ENCODE measurements at regions not wholly inside any gene's neighbourhood (a gene's known extent, or its start where the extent isn't known, plus 50 kb on each side); places are given as distances from the start of the nearest gene placed in this dataset.
"Not testable (repeated sequence)": the region's sequence is repeated elsewhere in the genome, so short reads cannot be mapped to it uniquely, and the experiment has no call there.

DNA sequence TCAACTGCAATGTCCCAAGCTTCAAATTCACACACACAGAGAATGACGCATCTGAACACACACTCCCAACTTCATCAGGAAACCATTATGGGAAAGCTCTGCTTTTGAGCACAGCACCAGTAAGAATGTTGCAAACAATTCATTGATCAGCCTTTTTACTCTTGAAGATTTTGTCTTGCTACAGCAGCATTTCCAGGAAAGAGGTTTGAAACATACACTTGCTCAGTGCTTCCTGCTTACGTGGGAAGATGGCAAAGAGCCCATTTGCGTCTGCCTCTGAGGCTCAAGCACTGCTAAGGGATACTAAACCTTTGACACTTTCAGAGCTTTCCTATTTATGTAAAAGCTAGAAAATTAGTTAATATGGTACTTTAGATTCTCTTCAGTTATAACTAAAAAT, 77.2 kb upstream of the MON1B start:
- DNase-seq (ENCODE audit: extremely low spot score, insufficient read length, low read depth) (no peak), FAIRE-seq (no peak)

DNA sequence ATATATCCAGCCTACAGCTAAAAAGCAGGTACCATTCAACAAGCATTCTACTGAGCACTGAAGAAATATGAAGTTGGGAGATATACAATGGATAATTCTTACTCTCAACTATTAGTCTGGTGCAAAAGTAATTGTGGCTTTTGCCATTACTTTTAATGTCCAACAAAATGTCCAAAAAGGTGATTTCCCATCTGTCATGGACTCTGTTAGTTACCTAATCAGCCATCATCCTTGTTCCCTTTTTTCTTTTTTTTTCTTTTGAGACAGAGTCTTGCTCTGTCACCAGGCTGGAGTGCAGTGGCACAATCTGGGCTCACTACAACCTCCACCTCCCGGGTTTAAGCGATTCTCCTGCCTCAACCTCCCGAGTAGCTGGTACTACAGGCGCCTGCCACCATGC, 76.6 kb upstream of the MON1B start:
- not testable (repeated sequence) for DNase-seq (ENCODE audit: extremely low spot score, insufficient read length, low read depth); FAIRE-seq

DNA sequence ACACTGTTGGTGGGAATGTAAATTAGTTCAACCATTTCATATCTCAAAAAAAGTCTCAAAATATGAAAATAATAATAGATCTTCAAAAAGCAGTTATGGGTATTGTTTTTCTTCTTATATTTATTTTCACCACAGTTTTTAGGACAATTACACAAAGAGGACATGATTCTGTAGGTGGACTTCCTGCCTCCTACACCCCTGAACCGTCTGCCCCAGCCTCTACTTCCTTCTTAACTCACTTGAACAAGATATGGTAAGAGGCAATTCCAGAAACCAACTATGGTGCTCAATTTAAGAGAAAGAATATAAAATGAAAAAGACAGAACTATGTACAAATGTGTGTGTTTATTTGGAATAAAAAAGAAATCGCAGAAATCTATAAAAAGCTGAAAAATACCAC, 74.1 kb upstream of the MON1B start:
- DNase-seq (ENCODE audit: extremely low spot score, insufficient read length, low read depth) (no peak), FAIRE-seq (no peak)

DNA sequence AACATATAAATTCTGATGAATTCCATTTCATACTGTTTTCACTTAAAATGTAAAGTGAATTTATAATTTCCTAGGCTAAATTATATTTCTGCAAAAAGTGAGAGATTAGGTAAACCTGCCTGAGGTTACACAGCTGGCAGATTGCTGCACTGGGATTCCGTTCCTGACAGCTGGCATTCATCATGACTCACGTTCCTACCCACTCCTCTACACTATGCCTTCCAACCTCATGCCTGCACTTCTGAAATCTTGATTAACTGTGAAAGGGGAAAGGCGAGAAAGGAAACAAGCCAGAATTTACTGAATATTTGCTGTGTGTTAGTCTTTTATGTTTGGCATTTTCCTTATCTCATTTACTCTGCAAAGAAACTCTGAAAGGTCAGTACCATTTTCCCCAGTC, 73.3 kb upstream of the MON1B start:
- DNase-seq (ENCODE audit: extremely low spot score, insufficient read length, low read depth) (no peak), FAIRE-seq (no peak)

DNA sequence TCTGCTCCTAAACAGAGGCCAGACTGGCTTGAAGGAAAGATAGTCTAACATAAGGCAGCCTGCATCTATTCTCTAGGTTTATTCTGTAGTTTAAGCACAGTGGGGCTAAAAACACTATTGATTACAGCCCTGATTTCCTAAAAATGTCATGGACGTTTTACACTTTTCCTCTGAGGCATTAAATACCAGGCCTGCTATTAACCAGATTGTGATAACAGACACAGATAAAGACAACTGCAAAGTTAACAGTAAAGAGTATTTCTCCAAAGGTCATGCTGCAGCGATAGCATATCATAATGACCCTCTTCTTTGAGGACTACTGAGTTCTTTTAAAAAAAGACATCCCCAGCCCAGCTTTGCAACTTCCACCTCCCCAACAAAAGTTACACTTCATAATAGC, 59.6 kb upstream of the MON1B start:
- DNase-seq (ENCODE audit: extremely low spot score, insufficient read length, low read depth) (no peak), FAIRE-seq (no peak)

DNA sequence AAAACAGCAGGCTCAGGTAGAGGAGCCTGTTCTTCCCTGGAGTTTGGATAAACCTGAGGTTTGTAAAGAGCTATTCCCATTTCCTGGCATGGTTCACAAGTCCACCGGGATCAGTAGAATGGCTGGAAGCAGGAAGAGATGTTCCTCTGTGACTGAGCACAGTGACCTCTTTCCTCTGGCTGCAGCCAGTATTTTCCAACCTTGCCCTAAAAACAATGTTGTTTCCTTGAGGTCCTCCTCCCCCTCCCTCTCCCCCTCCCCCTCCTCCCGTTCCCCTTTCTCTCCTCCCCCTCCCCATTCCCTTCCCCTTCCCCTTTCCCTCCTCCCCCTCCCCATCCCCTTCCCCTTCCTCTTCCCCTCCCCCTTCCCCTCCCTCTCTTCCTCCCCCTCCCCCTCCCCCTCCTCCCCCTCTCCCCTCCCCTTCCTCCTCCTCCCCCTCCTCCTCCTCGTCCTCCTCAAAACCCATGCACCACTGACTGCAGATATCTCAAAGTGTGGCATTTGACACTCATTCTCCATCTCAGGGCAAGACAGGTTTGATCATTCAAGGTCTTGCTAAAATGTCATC, 58.9 kb upstream of the MON1B start:
- FAIRE-seq (no peak), DNase-seq (ENCODE audit: extremely low spot score, insufficient read length, low read depth) (no peak)

DNA sequence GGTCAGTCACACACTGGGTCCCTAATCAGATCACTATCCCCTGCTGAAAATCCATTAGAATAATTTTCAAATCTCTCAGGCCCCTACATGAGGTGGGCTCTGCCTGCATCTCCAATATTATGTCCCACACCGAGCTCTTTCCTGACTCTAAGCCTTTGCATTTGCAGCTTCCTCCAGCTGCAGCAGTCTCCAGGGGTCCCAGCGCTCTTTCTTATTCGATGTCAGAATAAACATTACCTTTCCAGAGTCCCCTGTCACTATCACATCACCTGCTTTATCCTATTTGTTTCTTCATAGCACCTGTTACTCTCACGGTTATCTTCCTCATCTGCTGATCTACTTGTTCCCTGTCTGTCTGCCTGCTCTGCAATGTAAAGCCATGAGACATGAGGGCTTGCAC, 57.3 kb upstream of the MON1B start:
- FAIRE-seq, result no peak
- no peak for DNase-seq (ENCODE audit: extremely low spot score, insufficient read length, low read depth)

DNA sequence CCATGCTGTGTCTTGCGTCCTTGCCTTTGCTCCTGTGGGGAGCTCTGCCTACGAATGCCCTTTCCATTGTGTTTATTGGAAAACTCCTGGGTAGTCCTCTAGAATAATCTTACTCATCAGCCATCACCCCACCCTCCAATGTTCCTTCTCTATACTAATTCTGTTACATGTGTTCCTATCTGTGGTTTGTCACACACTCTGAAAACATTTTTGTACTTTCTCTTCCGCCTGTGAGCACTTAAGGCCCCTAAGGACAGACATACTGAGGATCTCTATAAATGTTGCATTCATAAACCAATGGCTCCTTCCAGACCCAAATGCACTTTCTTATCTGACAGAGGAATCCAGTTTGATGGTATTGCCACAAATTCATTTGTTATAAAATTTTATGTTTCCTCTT, 53.9 kb upstream of the MON1B start:
- DNase-seq (ENCODE audit: extremely low spot score, insufficient read length, low read depth), result no peak
- FAIRE-seq, result no peak
